GM21723 (cell line): ENCODE measurements at regions not wholly inside any gene's neighbourhood (a gene's known extent, or its start where the extent isn't known, plus 50 kb on each side); places are given as distances from the start of the nearest gene placed in this dataset.

Source experiments
- ATAC-seq: cut with Tn5 transposase; IDR thresholded peaks from one replicate; pipeline ENCODE4 v1.9.1; 2021; ENCODE audit warnings: mild to moderate bottlenecking, moderate library complexity; ENCODE audit not compliant: unreplicated experiment

DNA sequence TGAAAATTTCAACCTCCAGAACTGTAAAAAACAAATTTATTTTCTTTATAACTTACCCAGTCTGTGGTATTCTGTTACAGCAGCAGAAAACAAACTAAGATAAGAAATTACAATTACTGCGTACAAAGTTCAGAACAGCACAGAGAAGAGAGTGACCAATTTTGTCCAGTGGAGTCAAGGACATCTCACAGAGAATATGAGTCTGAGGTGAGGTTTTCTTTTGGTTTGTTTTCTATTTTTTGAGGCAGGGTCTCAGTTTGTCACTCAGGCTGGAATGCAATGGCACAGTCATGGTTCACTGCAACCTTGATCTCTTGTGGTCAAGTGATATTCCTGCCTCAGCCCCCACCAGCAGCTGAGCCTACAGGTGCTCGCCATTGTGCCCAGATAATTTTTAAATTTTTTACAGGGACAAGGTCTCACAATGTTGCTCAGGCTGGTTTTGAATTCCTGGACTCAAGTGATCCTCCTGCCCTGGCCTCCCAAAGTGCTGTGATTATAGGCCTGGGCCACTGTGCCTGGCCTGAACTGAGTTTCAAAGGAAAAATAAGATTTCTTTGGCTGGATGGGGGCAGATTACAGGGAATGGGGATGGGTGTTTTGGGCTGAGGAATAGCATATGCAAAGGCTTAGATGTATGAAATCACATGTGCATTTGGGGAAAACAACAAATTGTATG, 201.1 kb upstream of the USP24 start:
- ATAC-seq, result no peak

DNA sequence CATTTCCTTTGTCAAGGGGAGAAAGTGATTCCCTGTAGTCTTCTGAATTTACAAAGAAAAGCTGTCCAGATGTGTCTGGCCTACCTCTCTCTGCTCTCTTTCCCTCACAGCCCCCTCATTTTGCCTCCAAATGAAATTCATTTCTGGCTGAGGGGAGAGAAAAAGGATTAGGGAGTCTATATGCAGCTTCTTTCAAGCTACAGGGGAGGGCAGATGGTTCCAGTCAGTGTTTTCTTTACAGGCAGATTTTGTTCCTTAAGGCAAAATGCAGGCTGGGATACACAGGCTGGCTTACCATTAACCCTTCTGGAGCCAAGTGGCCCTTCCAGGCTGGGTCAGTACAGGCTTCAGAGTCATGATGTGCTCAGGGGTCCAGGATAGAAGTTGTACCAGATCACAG, 198.1 kb upstream of the USP24 start:
- ATAC-seq, result no peak

DNA sequence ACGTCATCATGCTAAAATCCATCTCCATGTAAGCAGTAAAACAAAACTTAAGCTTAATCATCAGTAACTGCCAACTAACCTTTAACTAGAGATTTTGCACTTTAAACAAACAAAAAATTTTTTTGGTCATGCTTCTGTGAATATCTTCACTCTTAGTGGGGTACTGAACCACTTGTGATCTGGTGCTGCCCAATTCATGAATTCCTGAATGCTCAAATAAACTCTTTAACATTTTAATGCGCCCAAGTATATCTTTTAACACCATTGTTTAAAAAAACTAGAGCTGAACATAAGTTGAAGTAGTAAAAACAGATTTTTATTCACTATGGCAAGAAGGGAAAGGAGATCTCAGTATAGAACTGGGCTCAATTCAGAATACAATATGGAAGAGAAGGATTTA, 196.9 kb upstream of the USP24 start:
- ATAC-seq, result no peak

DNA sequence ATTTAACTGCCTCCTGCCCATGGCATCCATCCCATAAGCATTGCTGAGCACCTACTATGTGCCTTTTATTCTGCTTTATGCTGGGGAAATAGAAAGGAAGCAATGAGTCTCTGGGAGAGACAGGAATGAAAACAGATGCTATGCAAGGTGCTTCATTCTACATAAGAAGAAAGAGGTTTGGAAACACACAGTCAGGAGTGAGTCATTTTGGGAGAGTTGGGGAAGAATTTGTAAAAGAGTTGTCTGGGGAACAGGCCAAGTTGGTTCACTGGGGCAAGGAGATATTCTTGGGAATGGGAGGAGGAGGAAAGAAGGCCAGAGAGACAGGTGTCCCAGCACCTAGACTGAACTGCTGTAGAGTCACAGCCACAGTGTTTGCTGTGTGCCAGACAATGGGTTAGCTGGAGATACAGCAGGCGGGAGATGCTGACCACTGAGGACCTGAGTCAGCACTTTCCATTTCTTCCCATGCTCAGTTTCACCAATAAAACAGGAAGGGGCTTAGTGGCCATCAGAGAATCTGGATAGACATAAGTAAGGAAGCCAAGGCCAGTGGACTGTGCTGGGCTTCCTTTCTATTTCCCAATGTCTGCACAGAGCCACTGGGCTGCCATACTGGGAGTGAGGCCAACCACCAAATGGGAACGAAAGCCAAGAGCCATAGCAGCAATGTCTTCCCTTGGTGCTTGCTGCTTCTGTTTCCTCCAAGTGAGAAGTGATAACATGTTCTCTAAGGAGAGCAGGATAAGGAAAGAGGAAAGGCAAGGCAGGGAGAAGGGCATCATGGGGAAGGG, 187.7 kb upstream of the USP24 start:
- ATAC-seq, result no peak

DNA sequence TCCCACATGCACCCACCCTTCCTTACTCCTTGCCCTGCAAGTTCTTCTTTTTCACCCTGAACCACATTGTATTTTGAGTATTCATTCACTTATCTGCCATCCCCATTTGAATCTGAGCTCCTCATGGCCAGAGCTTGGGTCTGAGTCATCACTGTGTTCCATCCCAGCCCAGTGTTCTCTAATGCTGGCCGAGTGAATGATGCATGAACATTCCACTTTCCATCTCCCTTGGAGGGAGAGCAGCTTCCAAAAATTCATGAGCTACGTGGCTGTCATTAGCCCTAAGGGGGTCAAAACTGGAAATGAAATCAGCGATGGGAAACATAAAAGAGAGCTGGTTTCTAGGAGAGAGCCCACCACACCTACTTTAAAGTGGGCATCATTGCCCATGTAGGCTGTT, 187.0 kb upstream of the USP24 start:
- ATAC-seq, result no peak

DNA sequence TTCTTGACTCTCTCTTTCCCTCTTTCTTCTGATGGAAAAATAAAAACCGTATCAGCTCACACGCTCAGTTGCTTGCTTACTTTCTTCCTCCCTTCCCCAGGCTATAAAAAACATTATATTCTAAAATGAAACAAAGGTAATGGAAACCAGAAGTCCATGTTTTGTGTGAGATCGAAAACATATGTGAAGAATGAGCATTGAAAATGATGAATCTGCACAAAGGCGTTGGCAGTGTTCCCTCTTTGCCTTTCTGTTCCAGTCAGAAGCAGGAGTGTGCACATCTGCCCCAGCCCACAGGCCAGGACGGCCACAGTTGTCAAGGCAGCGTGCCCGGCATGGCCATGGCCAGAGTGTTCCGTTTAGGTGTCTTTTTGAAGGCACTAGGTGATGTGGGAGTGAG, 185.3 kb upstream of the USP24 start:
- ATAC-seq, result no peak

DNA sequence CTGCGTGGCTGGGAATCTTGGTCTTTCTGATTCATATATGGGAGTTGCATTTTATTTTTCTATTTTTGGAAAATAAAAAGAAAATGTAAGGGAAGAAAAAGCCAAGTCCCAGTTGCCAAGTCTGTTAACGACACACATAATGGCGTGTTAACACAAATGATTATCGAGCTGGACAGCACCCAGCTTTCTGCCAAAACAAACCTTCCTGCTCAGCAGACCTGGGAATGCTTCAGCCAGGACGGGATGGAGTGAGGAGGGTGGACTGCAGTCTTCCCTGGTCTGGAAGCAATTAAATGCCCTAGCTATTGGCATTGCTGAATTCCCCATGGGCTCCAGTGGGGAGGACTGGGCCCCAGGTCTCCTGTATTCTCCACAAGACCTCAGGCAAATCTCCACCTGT, 184.2 kb upstream of the USP24 start:
- ATAC-seq, result no peak

DNA sequence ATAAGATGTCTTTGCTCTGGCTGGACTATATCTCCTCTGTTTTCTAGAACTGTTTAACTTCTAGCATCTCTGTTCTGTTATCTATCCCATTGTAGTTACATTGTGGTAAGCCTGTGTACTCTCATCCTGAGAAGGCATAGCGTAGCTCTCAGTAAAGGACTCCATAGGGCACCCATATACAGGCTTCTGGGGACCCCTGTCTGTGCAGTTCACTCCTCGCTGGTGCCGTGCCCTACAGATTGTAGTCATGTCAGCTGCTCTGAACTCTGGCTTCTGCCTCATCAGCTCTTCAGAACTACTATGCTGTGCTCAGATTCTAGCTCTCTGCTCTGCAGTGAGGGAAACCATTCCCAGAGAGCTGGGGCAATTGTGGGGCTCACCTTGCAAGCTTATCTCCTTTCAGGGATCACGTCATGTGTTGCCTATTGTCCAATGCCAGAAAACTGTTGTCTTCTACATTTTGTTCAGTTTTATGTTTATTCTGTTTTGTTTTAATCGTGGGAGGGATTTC, 181.3 kb upstream of the USP24 start:
- no peak for ATAC-seq

DNA sequence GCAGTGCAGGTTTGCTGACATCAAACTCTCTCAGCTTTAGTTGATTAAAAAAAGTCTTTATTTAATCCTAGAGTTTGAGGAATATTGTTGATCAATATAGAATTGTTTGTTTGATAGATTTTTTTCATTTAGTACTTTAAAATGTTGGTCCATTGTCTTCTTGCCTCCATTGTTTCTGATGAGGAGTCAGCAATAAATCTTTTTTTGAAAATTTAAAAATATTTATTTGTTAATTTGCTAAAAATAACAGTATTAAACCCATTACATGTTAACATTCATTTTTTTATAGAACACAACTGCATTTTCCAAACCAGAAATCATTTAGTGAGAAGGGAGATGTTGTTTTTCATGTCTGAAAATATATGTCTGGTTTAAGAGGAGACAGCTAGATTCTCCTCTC, 173.8 kb upstream of the USP24 start:
- no peak for ATAC-seq

DNA sequence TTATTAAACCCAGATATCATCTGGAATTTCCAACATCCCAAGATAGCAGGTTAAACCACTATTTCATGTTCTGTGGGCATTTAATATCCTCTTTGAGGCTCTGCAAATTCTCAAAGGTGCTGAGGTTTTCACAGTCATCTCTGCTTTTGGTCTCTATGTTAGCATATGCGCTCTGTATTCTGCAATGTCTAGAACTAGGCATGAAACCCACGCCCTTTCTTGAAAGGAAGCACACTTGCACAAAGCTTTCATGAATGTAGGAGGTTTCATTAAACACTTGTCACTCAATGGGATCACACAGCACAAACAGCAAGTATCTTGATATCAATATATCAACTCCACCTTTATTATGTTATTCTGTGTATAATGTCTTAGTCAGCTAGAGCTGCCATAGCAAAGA, 172.0 kb upstream of the USP24 start:
- ATAC-seq, result no peak

DNA sequence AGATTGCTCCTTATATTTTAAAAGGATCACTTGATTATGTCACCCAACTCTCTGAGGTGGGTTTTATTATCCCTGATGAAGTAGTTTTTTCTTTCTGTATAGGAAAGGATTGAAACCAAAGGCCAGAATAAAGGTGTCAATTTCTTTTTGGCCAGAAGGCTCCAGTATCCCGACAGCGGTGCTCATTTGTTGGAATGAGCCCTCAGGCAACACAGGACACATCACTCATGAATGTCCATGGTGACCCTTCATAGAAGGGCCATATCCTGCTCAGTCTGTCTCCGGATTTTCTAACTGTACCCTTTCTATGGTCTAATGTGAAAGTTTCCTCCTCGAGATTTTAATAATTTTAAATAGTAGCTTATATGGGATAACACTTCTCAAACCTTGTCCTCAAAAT, 171.3 kb upstream of the USP24 start:
- no peak for ATAC-seq

DNA sequence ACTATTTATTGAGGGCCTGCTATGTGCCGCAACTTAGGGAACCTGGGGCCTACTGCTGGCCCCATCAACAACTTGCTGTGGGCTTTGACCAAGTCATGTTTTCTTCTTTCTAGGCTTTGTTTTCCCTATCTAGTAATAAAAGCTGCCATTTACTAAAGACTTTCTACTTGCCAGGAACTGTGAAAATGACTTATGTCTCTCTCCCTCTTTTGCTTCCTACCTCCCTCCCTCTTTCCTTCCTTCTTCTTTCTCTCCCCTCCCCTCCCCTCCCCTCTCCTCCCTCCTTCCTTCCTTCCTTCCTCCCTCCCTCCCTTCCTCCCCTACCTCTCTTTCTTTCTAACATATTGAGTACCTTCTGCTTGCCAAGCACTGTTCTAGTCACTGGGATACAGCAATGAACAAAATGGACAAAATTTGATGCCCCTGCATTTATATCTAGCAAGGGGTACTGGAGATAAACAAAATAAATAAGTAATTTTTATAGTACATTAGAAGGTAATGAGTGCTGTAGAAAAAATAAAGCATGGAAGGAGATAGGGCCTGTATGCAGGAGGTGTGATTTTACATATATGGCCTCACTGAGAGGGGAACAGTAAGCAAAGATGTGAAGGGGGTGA, 170.3 kb upstream of the USP24 start:
- ATAC-seq, result no peak

DNA sequence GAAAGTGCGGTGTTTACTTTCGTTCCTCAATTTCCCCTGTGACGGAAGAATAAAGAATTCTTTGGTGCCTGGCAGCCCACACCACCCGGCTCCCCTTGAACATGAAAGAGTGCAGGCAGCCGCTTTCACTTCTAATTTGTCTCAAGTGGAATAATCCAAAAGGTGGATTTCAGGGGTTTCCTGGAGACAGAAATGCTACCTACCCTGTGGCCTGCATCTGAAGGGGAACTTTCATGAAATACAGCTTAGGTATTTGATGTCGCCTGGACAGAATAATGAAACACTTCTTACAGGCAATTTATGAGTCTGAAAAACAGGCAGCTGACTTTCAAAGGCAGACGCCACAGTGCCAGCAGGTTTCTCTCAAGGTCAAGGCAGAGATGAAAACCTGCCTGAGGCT, 169.5 kb upstream of the USP24 start:
- no peak for ATAC-seq

DNA sequence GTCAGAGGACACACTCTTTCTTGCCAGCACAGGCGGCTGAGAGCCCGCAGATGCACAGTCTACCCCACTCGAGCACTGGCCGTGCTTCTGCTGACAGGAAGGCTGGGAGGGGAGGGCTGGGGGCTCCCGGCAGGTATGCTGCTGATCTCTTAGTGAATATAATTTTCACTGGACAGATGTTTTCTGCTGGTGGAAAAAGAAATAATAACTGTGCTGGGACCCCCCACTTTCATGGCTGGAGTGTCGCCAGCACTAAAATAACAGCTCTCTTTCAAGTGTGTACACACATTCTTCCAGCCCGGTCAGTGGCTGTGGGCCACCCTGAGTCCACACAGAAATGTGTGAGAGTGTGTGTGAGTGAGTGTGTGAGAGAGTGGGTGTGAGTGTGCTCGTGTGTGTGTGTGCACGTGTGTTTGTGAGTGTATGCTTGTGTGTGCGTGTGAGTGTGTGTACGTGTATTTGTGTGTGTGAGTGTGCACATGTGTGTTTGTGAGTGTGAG, 167.7 kb upstream of the USP24 start:
- no peak for ATAC-seq

DNA sequence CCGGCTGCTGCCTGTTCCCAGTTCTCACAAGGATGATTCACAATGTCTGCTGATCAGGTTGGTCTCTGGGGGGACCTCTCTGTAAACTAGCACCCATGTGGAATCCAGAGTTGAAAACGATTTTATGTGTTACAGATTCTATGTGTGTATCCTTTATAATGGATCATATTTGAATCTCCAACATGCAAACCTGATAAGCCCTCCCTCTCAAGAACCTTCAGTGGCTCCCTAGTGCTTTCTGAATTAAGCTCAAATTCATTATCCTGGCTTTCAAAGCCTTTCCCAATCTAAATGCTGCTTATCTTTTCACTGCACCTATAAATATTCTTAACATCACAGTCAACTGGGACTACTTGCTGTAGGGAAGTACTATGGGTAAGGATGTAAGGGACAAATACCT, 166.8 kb upstream of the USP24 start:
- ATAC-seq, result no peak

DNA sequence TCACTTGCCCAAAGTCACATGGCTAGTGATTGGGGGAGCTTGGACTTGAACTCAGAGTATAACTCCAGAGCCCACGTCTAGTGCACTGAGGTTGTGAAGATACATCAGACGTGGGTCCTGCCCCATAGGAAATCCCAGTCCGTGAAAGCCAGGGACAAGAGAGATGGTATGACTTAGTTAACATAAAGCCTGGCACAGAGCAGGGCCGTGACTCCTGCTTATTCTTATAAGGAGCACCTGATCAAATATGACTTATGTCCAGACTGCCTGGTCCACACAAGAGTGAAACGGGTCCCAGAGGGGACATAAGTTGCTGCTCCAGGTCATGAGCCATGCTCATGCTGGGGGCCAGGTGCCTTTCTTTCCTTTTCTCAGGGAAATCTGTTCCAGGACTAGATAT, 166.3 kb upstream of the USP24 start:
- ATAC-seq, result no peak

DNA sequence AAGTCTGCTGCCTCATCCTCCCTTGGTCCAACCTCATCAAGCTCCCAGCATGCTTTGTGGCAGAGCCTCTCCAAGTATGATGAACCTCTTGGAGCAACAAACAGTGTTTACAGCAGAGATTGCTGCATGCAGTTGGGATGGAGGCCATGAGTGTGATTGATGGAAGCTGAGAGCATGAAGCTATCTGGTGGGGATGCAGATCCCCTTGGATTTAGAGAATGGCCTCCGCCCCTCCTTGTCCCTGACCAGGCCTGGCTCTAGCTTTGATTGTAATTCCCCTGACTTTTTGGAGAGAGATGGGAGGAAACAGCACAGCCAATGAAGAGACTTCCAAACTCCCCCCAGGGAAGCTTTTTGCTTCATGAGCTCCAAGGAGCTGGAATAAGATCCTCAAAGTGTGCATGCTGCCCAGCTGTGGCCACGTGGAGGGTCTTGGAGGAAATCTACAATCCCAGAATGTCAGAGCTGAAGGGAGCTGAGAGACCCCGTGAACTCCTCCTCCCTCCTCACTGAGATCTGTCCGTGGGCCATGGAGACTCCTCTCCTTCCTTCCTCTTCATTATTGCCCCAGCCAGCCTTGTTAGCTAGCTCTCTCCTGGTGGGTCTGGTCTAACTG, 165.3 kb upstream of the USP24 start:
- ATAC-seq, result no peak

DNA sequence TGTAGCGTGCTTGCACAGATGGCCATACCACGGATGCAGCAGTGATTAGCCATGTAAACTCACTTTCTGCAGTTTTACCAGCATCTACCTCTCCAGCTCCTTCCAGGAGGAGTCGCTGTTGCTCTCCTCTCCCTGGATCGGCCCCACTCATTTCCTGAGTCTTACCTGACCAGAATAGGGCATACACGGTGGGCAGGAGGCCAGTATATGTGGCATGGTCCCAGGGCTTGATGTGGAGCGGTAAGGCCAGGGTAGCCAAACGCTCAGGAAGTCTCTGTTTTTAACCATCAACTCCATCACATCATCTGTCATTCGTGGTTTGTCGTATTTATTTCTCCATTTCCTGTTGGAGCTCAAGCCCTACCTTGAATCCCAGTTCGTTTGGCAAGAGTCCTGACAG, 163.4 kb upstream of the USP24 start:
- no peak for ATAC-seq

DNA sequence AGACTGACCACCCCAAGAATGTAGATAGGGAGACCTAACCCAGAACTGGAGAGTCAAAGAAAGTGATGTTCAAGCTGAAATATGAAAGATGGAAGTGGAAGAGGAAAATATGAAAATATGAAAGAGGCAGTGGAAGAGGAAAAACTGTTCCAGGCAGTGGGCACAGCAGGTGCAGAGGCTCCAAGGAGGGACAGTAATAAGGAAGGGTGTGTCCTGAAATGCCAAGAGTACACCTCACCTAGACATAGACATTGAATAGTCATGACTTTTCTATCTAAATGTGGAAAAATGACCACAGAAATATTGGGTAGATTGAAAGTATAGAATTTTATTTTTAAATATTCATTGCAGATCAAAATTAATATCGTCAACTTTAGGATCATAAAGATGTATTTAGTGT, 161.7 kb upstream of the USP24 start:
- ATAC-seq, result no peak

DNA sequence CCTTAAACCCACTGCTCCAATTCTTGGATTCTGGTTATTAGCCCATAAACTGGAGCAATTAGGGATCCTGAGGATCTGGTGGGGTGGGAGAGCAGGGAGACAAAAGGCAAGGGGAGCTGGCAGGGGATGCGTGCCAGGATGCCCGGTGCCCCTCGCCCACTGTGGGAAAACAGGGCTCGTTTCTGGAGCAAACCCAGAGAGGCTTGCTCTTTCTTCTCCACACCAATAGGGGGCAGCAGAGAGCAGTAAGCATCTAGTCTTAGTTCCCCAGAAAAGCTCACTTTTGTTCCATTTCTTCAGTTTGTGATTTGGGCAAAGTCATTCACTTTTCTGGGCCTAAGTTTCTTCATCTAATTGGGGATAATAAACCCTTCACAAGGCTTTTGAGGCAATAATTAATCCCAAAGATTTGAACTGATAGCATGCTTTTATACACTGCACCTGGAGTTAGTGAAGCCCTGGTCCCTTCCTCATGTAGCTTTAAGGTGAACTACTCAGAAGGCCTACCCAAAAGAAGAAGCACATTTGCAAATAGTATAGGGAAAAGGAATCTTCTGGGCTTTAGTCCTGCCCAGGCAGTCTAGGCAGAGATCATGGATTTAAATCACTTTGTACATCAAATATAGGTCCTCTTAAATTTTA, 160.6 kb upstream of the USP24 start:
- peak; percentile 68 for ATAC-seq
